Erythroblast (primary cell): ENCODE measurements at regions not wholly inside any gene's neighbourhood (a gene's known extent, or its start where the extent isn't known, plus 50 kb on each side); places are given as distances from the start of the nearest gene placed in this dataset.

Source experiments
- GATA1 ChIP-seq: IDR thresholded peaks from 2 replicates; pipeline ENCODE4 v1.6.1; 2011; ENCODE audit warnings: low read depth, mild to moderate bottlenecking, control low read depth, low read length, moderate library complexity
- POLR2A ChIP-seq: IDR thresholded peaks from 2 replicates; pipeline ENCODE4 v1.6.1; 2011; ENCODE audit warnings: mild to moderate bottlenecking, low read length

GRCh38 chr4:153963216-153963615 is 174.3 kb upstream of the SFRP2 start:
- no peak for TF ChIP-seq POLR2A
- no peak for TF ChIP-seq GATA1
